WTC11 (cell line): ENCODE measurements at regions not wholly inside any gene's neighbourhood (a gene's known extent, or its start where the extent isn't known, plus 50 kb on each side); places are given as distances from the start of the nearest gene placed in this dataset.

Source experiments
- ATAC-seq: fragments of 200-7000 bp; cut with Tn5 transposase; 2 replicates; pipeline ENCODE4 v1.10.0; 2021; ENCODE audit warnings: mild to moderate bottlenecking, moderate library complexity
- CTCF ChIA-PET: fragments of 300-600 bp; sonication (Branson Sonifier 250); formaldehyde crosslinking; loops from one replicate; lab custom pipeline; 2021; ENCODE audit warnings: antibody characterized with exemption; lab: Charles Lee
- POLR2A ChIA-PET: fragments of 350-600 bp; sonication (Branson Sonifier 250); formaldehyde crosslinking; loops from one replicate; lab custom pipeline; 2021; ENCODE audit warnings: antibody characterized with exemption; lab: Charles Lee
- DNase-seq: peaks from one replicate; pipeline ENCODE4 v3.0.0; 2021; ENCODE audit warnings: low spot score
- H3K27ac Mint-ChIP-seq: 2 replicates; pipeline ENCODE4 v1.8.0; 2021; ENCODE audit warnings: mixed read lengths
- H3K27me3 Mint-ChIP-seq: 2 replicates; pipeline ENCODE4 v1.8.0; 2021; ENCODE audit warnings: low read depth, mild to moderate bottlenecking, moderate library complexity, mixed read lengths
- H3K36me3 Mint-ChIP-seq: 2 replicates; pipeline ENCODE4 v1.8.0; 2021; ENCODE audit warnings: mixed read lengths
- H3K4me1 Mint-ChIP-seq: 2 replicates; pipeline ENCODE4 v1.8.0; 2022; ENCODE audit warnings: mixed read lengths
- H3K4me3 Mint-ChIP-seq: 2 replicates; pipeline ENCODE4 v1.8.0; 2021; ENCODE audit warnings: mild to moderate bottlenecking, moderate library complexity, mixed read lengths
- H3K9me3 Mint-ChIP-seq: 2 replicates; pipeline ENCODE4 v1.8.0; 2021; ENCODE audit warnings: mixed read lengths
- ARID4B ChIP-seq: sonication (generic); formaldehyde crosslinking; IDR thresholded peaks from 2 replicates; pipeline ENCODE4 v1.8.0; 2023; ENCODE audit warnings: missing genetic modification reagents, mild to moderate bottlenecking, borderline replicate concordance
- ATF2 ChIP-seq: sonication (generic); formaldehyde crosslinking; IDR thresholded peaks from 2 replicates; pipeline ENCODE4 v1.8.1; 2022; ENCODE audit warnings: low read depth, missing genetic modification reagents, borderline replicate concordance
- CBFB ChIP-seq: sonication (generic); formaldehyde crosslinking; IDR thresholded peaks from 2 replicates; pipeline ENCODE4 v1.8.1; 2022; ENCODE audit warnings: mild to moderate bottlenecking, low read depth, missing genetic modification reagents
- CREB1 ChIP-seq: sonication (generic); formaldehyde crosslinking; IDR thresholded peaks from 2 replicates; pipeline ENCODE4 v1.8.0; 2023; ENCODE audit warnings: mild to moderate bottlenecking, missing genetic modification reagents
- CTCF ChIP-seq: fragments of 200-600 bp; IDR thresholded peaks from 2 replicates; pipeline ENCODE4 v1.8.0; 2022; ENCODE audit warnings: antibody characterized with exemption
- ELF4 ChIP-seq: sonication (generic); formaldehyde crosslinking; IDR thresholded peaks from 2 replicates; pipeline ENCODE4 v1.8.1; 2022; ENCODE audit warnings: low read depth, mild to moderate bottlenecking, moderate library complexity, missing genetic modification reagents
- ETV6 ChIP-seq: sonication (generic); formaldehyde crosslinking; IDR thresholded peaks from 2 replicates; pipeline ENCODE4 v1.8.1; 2022; ENCODE audit warnings: mild to moderate bottlenecking, missing genetic modification reagents
- IRF2 ChIP-seq: sonication (generic); formaldehyde crosslinking; IDR thresholded peaks from 2 replicates; pipeline ENCODE4 v1.8.0; 2022; ENCODE audit warnings: low read depth, missing genetic modification reagents, borderline replicate concordance
- JAZF1 ChIP-seq: fragments of 250-450 bp; sonication (Bioruptor Pico); IDR thresholded peaks from 2 replicates; pipeline ENCODE4 v1.9.0; 2021; ENCODE audit warnings: moderate library complexity, mild to moderate bottlenecking, inconsistent platforms
- NFYB ChIP-seq: sonication (generic); formaldehyde crosslinking; conservative IDR thresholded peaks from 2 replicates; pipeline ENCODE4 v1.8.0; 2022; ENCODE audit warnings: low read depth, missing genetic modification reagents
- RELA ChIP-seq: sonication (generic); formaldehyde crosslinking; IDR thresholded peaks from 2 replicates; pipeline ENCODE4 v1.8.1; 2022; ENCODE audit warnings: missing genetic modification reagents, mild to moderate bottlenecking, borderline replicate concordance
- SMAD4 ChIP-seq: sonication (generic); formaldehyde crosslinking; IDR thresholded peaks from 2 replicates; pipeline ENCODE4 v1.8.0; 2022; ENCODE audit warnings: mild to moderate bottlenecking, missing genetic modification reagents
- TEAD4 ChIP-seq: sonication (generic); formaldehyde crosslinking; IDR thresholded peaks from 2 replicates; pipeline ENCODE4 v1.8.0; 2022; ENCODE audit warnings: mild to moderate bottlenecking, missing genetic modification reagents
- ZNF219 ChIP-seq: sonication (generic); formaldehyde crosslinking; IDR thresholded peaks from 2 replicates; pipeline ENCODE4 v1.8.0; 2023; ENCODE audit warnings: missing genetic modification reagents, mild to moderate bottlenecking, borderline replicate concordance
- ZNF396 ChIP-seq: fragments of 250-450 bp; sonication (Bioruptor Pico); IDR thresholded peaks from 2 replicates; pipeline ENCODE4 v1.8.0; 2021; ENCODE audit warnings: mild to moderate bottlenecking, moderate library complexity, borderline replicate concordance
- ZNF416 ChIP-seq: fragments of 250-450 bp; sonication (Bioruptor Pico); IDR thresholded peaks from 2 replicates; pipeline ENCODE4 v1.9.0; 2021; ENCODE audit warnings: mild to moderate bottlenecking, inconsistent platforms
- TF ChIP-seq, protein P1 (sequence below): sonication (generic); formaldehyde crosslinking; IDR thresholded peaks from 2 replicates; pipeline ENCODE4 v1.8.1; 2023; ENCODE audit warnings: mild to moderate bottlenecking, missing genetic modification reagents, moderate library complexity
- TF ChIP-seq, protein P2 (sequence below): sonication (generic); formaldehyde crosslinking; IDR thresholded peaks from 2 replicates; pipeline ENCODE4 v1.8.0; 2022; ENCODE audit warnings: mild to moderate bottlenecking, missing genetic modification reagents
- TF ChIP-seq, protein P3 (sequence below): fragments of 250-450 bp; sonication (Bioruptor Pico); IDR thresholded peaks from 2 replicates; pipeline ENCODE4 v1.9.0; 2021; ENCODE audit warnings: mild to moderate bottlenecking
- TF ChIP-seq, protein P4 (sequence below): fragments of 250-450 bp; sonication (Bioruptor Pico); IDR thresholded peaks from 2 replicates; pipeline ENCODE4 v2.1.2; 2022; ENCODE audit warnings: mild to moderate bottlenecking, moderate library complexity

- Mint-ChIP-seq H3K27me3 (no peaks in the 10 kb centered on the region; the same call in 1 of the 2 replicates), H3K36me3 (no peaks in the 10 kb centered on the region), H3K4me3 (no peak overlapping the region), H3K9me3 (peaks cover 10% of the 10 kb centered on the region), H3K4me1 (peaks cover 12% of the 10 kb centered on the region), H3K27ac (no peak overlapping the region)
- no peak for TF ChIP-seq ATF2 (CRISPR knock-in tag)
- TF ChIP-seq ETV6 = no peak
- TF ChIP-seq, protein P1, sequence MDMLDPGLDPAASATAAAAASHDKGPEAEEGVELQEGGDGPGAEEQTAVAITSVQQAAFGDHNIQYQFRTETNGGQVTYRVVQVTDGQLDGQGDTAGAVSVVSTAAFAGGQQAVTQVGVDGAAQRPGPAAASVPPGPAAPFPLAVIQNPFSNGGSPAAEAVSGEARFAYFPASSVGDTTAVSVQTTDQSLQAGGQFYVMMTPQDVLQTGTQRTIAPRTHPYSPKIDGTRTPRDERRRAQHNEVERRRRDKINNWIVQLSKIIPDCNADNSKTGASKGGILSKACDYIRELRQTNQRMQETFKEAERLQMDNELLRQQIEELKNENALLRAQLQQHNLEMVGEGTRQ (CRISPR knock-in tag) = no peak
- CTCF ChIA-PET = no interaction called here
- ATAC-seq (no peak), DNase-seq (no peak)
- POLR2A ChIA-PET = no interaction called here
These were observed 295.4 kb upstream of the IL12A start for GRCh38 chr3:159693226-159693625.

DNA sequence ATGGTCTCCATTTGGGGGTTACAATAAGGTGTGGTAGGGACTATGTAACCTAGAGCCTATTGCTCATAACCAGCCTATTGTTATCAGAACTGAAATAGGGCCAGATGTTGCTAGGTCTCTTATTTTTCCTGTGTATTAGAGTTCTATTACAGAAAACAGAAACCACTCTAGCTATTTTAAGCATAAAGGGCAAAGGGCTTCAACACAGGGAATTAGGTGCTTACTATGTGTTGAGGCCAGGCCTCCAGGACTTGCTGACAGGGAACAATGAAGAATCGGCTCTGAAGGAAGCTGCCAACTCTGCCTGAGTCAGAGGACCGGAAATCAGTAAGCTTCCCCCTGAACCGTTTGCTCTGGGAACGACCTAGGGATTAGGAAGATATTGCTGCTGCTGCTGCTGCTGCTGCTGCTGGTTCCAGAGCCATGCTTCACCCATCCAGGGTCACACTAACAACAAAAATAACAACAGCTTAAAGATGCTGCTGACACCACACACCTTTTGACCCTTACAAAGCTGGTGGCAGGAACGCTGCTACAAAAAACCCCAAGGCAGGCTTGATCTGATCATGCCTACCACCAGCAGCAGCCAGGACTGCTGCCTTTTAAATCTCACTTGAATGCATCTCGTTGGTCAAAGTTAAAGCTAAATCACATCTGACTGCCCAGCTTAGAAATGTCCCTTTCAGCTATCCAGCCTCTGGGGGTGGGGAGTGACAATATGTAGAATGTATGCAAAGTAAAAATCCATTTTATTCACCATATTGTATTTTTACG, 276.9 kb upstream of the IL12A start:
- ATAC-seq (no peak), DNase-seq (no peak)
- peaks cover 16% of the 10 kb centered on the region for H3K36me3 Mint-ChIP-seq
- no peak overlapping the region for H3K27ac Mint-ChIP-seq
- no peak overlapping the region for H3K4me3 Mint-ChIP-seq
- ChIA-PET CTCF (no interaction called here), POLR2A (no interaction called here)
- H3K4me1 Mint-ChIP-seq = no peaks in the 10 kb centered on the region
- TF ChIP-seq CREB1 (CRISPR knock-in tag) (no peak), TEAD4 (CRISPR knock-in tag) (no peak), JAZF1 (no peak), ZNF219 (no peak), CTCF (no peak), CBFB (CRISPR knock-in tag) (no peak), ZNF396 (CRISPR knock-in tag) (no peak), ZNF416 (CRISPR knock-in tag) (no peak), ELF4 (CRISPR knock-in tag) (no peak)
- H3K9me3 Mint-ChIP-seq = peaks cover 33% of the 10 kb centered on the region
- peaks cover 17% of the 10 kb centered on the region for H3K27me3 Mint-ChIP-seq

DNA sequence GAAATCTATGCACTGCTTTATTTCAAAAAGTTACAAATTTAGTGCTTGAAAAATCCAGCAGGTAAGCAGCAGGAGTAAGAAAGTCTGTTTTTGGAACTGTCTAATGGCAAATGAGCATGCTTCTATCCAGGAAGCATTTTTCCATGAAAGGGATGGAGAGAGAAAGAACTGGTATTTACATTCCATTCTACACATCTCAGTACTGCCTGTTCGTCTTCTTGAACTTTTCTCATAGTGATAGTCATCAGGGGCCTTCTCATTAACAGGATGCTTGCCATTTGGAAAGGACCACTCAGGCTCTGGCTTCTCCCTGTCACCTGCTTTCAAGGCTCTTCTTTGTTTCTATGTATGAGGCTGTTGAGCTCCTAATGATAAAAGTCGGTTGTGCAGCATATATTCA, 267.3 kb upstream of the IL12A start:
- H3K27ac Mint-ChIP-seq = no peak overlapping the region
- peaks cover 7% of the 10 kb centered on the region for H3K27me3 Mint-ChIP-seq
- no peak overlapping the region for H3K4me3 Mint-ChIP-seq
- no peak for DNase-seq
- CTCF ChIA-PET = no interaction called here
- ATAC-seq = no peak
- H3K4me1 Mint-ChIP-seq = no peaks in the 10 kb centered on the region
- POLR2A ChIA-PET = interaction anchor here (0.6 to 0.8 kb wide), 2 partner anchors 10 to 12 kb away, joined by 3 read pairs; no protein-coding TSS in a partner anchor
- H3K9me3 Mint-ChIP-seq = peaks cover 17% of the 10 kb centered on the region
- no peaks in the 10 kb centered on the region for H3K36me3 Mint-ChIP-seq
- no peak for TF ChIP-seq ZNF396 (CRISPR knock-in tag)
- TF ChIP-seq, protein P2, sequence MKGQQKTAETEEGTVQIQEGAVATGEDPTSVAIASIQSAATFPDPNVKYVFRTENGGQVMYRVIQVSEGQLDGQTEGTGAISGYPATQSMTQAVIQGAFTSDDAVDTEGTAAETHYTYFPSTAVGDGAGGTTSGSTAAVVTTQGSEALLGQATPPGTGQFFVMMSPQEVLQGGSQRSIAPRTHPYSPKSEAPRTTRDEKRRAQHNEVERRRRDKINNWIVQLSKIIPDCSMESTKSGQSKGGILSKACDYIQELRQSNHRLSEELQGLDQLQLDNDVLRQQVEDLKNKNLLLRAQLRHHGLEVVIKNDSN (CRISPR knock-in tag) = no peak
- TF ChIP-seq NFYB (CRISPR knock-in tag) = no peak
- no peak for TF ChIP-seq IRF2 (CRISPR knock-in tag)
- TF ChIP-seq SMAD4 (CRISPR knock-in tag) = no peak
- TF ChIP-seq ZNF416 (CRISPR knock-in tag) = no peak
- TF ChIP-seq ARID4B (CRISPR knock-in tag) = no peak
- TF ChIP-seq, protein P3, sequence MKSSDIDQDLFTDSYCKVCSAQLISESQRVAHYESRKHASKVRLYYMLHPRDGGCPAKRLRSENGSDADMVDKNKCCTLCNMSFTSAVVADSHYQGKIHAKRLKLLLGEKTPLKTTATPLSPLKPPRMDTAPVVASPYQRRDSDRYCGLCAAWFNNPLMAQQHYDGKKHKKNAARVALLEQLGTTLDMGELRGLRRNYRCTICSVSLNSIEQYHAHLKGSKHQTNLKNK (CRISPR knock-in tag) = no peak
- no peak for TF ChIP-seq RELA (CRISPR knock-in tag)
- TF ChIP-seq, protein P4, sequence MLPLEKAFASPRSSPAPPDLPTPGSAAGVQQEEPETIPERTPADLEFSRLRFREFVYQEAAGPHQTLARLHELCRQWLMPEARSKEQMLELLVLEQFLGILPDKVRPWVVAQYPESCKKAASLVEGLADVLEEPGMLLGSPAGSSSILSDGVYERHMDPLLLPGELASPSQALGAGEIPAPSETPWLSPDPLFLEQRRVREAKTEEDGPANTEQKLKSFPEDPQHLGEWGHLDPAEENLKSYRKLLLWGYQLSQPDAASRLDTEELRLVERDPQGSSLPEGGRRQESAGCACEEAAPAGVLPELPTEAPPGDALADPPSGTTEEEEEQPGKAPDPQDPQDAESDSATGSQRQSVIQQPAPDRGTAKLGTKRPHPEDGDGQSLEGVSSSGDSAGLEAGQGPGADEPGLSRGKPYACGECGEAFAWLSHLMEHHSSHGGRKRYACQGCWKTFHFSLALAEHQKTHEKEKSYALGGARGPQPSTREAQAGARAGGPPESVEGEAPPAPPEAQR = no peak
